ENCODE measurements at regions not wholly inside any gene's neighbourhood (a gene's known extent, or its start where the extent isn't known, plus 50 kb on each side); places are given as distances from the start of the nearest gene placed in this dataset.

DNA sequence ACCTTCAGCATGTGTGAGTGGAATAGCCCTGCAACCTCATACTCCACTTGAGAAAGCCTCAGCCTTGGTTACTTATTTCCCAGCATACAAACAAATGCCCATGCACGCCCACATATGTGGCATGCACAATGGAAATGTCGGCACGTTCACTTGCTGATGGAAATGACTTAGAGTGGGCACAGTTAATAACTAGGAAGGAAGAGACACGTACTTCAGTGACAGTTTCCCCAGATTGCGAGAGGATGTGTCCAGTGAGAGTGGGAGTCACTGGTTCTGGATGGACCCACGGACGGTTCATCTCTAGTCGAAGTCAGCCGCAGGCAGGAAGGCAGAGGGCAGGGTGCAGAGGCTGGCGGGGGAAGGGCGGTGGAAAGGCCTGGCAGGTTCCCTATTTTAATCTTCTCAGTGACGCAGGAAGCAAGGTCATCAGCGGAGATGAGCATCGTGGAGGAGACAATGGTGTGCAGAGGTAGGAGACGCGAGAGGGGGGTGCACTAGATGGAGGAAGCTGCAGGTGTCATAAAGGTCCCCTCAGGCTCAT is 350.7 kb upstream of the MYT1L start:
- H2AFZ ChIP-seq (ENCODE audit: low read depth): no peak overlapping the region
- H3K27me3 ChIP-seq (ENCODE audit: insufficient read depth): no peaks in the 10 kb centered on the region
- ChIA-PET POLR2A (no interaction called here), CTCF (interaction anchor here (1.2 to 2.7 kb wide), 2 partner anchors 10 to 17 kb away, joined by 3 to 7 read pairs; no protein-coding TSS in a partner anchor)
- H3K9me3 ChIP-seq: no peaks in the 10 kb centered on the region
- TF ChIP-seq RXRA (IDR thresholded peaks at IDR 0.05; ENCODE audit: borderline replicate concordance, low read depth) (no peak), SIN3A (IDR thresholded peaks at IDR 0.05; ENCODE audit: borderline replicate concordance, low read depth, low read length) (no peak), RFX5 (IDR thresholded peaks at IDR 0.05; ENCODE audit: low read length) (no peak), GATA2 (CRISPR knock-in tag; IDR thresholded peaks at IDR 0.05) (no peak)
- no peak overlapping the region for H3K4me2 ChIP-seq
- H3F3A ChIP-seq (replicated peaks; ENCODE audit: insufficient read depth): no peaks in the 10 kb centered on the region
- H3K4me3 ChIP-seq (ENCODE audit: low read depth in 2 of 2, low read length in 1 of 2): no peak overlapping the region
- H4K20me1 ChIP-seq (ENCODE audit: insufficient read depth): no peaks in the 10 kb centered on the region
- H3K79me2 ChIP-seq (ENCODE audit: insufficient read depth): no peaks in the 10 kb centered on the region
- no peak overlapping the region for H3K27ac ChIP-seq (ENCODE audit: low read depth in 2 of 2, low read length in 1 of 2)
- no peaks in the 10 kb centered on the region for H3K36me3 ChIP-seq (replicated peaks in 1 of 2; ENCODE audit: control insufficient read depth in 1 of 2, insufficient read depth in 2 of 2, low read length in 1 of 2)
- 54% methylated on average over 16 of the region's 16 CpGs for WGBS (ENCODE audit: low lambda C conversion rate)
- H3K9ac ChIP-seq: no peak overlapping the region
- no peaks in the 10 kb centered on the region for H3K4me1 ChIP-seq (ENCODE audit: control insufficient read depth in 1 of 2, insufficient read depth in 2 of 2, low read depth in 1 of 2, low read length in 1 of 2)
- DNase-seq: no peak
- no peaks in the 10 kb centered on the region for H3K9me2 ChIP-seq

DNA sequence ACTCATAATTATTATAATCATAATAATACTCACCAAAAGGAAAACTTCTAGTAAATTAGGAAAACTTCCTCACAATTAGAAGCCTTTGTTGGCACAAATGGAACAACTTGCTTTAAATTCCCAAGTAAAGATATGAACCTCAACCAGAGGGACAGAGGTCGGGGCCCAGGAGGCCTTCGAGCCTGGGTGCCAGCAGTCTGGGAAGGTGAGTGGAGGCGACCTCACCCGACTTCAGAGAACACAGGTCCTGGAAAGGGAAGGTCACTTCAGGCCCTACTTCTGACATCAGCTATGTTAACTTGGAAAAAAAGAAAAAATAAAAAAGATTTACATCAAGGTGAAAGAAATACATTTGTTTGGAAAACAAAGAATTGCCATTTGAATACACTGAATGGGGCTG is 350.0 kb upstream of the MYT1L start:
- CTCF ChIA-PET: interaction anchor here (1.1 to 1.2 kb wide), 2 partner anchors 11 to 14 kb away, joined by 3 read pairs; no protein-coding TSS in a partner anchor

More for the DNA sequence above, 350.0 kb upstream of the MYT1L start:
- no peaks in the 10 kb centered on the region for H3K36me3 ChIP-seq (replicated peaks in 1 of 2; ENCODE audit: control insufficient read depth in 1 of 2, insufficient read depth in 2 of 2, low read length in 1 of 2)
- TF ChIP-seq, protein P1, sequence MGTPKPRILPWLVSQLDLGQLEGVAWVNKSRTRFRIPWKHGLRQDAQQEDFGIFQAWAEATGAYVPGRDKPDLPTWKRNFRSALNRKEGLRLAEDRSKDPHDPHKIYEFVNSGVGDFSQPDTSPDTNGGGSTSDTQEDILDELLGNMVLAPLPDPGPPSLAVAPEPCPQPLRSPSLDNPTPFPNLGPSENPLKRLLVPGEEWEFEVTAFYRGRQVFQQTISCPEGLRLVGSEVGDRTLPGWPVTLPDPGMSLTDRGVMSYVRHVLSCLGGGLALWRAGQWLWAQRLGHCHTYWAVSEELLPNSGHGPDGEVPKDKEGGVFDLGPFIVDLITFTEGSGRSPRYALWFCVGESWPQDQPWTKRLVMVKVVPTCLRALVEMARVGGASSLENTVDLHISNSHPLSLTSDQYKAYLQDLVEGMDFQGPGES (IDR thresholded peaks at IDR 0.05; ENCODE audit: low read depth, low read length): no peak
- no peak for TF ChIP-seq TCF12 (IDR thresholded peaks at IDR 0.05)
- TF ChIP-seq, protein P2, sequence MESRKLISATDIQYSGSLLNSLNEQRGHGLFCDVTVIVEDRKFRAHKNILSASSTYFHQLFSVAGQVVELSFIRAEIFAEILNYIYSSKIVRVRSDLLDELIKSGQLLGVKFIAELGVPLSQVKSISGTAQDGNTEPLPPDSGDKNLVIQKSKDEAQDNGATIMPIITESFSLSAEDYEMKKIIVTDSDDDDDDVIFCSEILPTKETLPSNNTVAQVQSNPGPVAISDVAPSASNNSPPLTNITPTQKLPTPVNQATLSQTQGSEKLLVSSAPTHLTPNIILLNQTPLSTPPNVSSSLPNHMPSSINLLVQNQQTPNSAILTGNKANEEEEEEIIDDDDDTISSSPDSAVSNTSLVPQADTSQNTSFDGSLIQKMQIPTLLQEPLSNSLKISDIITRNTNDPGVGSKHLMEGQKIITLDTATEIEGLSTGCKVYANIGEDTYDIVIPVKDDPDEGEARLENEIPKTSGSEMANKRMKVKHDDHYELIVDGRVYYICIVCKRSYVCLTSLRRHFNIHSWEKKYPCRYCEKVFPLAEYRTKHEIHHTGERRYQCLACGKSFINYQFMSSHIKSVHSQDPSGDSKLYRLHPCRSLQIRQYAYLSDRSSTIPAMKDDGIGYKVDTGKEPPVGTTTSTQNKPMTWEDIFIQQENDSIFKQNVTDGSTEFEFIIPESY (IDR thresholded peaks at IDR 0.05; ENCODE audit: borderline replicate concordance, low read depth): no peak
- TF ChIP-seq RAD21 (IDR thresholded peaks at IDR 0.05; ENCODE audit: low read length): no peak
- no peak for TF ChIP-seq GABPA (IDR thresholded peaks at IDR 0.05; ENCODE audit: low read depth)
- TF ChIP-seq MXI1 (IDR thresholded peaks at IDR 0.05; ENCODE audit: low read depth, low read length): no peak
- no peak for TF ChIP-seq TEAD4 (IDR thresholded peaks at IDR 0.05; ENCODE audit: borderline replicate concordance, insufficient read depth)
- TF ChIP-seq, protein P3, sequence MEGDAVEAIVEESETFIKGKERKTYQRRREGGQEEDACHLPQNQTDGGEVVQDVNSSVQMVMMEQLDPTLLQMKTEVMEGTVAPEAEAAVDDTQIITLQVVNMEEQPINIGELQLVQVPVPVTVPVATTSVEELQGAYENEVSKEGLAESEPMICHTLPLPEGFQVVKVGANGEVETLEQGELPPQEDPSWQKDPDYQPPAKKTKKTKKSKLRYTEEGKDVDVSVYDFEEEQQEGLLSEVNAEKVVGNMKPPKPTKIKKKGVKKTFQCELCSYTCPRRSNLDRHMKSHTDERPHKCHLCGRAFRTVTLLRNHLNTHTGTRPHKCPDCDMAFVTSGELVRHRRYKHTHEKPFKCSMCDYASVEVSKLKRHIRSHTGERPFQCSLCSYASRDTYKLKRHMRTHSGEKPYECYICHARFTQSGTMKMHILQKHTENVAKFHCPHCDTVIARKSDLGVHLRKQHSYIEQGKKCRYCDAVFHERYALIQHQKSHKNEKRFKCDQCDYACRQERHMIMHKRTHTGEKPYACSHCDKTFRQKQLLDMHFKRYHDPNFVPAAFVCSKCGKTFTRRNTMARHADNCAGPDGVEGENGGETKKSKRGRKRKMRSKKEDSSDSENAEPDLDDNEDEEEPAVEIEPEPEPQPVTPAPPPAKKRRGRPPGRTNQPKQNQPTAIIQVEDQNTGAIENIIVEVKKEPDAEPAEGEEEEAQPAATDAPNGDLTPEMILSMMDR (IDR thresholded peaks at IDR 0.05): no peak
- TF ChIP-seq EZH2phosphoT487 (IDR thresholded peaks at IDR 0.05; ENCODE audit: borderline replicate concordance, low read depth): no peak
- no peak for TF ChIP-seq NFIC (IDR thresholded peaks at IDR 0.05; ENCODE audit: borderline replicate concordance)
- no peak for TF ChIP-seq SMC3 (IDR thresholded peaks at IDR 0.05; ENCODE audit: low read depth, low read length)
- TF ChIP-seq TAF1 (IDR thresholded peaks at IDR 0.05; ENCODE audit: borderline replicate concordance, low read depth, low read length): no peak
- TF ChIP-seq YY1 (IDR thresholded peaks at IDR 0.05; ENCODE audit: low read depth): no peak
- no peak for TF ChIP-seq ELF1 (IDR thresholded peaks at IDR 0.05)
- TF ChIP-seq, protein P4, sequence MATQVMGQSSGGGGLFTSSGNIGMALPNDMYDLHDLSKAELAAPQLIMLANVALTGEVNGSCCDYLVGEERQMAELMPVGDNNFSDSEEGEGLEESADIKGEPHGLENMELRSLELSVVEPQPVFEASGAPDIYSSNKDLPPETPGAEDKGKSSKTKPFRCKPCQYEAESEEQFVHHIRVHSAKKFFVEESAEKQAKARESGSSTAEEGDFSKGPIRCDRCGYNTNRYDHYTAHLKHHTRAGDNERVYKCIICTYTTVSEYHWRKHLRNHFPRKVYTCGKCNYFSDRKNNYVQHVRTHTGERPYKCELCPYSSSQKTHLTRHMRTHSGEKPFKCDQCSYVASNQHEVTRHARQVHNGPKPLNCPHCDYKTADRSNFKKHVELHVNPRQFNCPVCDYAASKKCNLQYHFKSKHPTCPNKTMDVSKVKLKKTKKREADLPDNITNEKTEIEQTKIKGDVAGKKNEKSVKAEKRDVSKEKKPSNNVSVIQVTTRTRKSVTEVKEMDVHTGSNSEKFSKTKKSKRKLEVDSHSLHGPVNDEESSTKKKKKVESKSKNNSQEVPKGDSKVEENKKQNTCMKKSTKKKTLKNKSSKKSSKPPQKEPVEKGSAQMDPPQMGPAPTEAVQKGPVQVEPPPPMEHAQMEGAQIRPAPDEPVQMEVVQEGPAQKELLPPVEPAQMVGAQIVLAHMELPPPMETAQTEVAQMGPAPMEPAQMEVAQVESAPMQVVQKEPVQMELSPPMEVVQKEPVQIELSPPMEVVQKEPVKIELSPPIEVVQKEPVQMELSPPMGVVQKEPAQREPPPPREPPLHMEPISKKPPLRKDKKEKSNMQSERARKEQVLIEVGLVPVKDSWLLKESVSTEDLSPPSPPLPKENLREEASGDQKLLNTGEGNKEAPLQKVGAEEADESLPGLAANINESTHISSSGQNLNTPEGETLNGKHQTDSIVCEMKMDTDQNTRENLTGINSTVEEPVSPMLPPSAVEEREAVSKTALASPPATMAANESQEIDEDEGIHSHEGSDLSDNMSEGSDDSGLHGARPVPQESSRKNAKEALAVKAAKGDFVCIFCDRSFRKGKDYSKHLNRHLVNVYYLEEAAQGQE (IDR thresholded peaks at IDR 0.05; ENCODE audit: low read depth, low read length): no peak
- TF ChIP-seq EP300 (IDR thresholded peaks at IDR 0.05; ENCODE audit: borderline replicate concordance in 1 of 2, low read depth in 1 of 2, low read length in 1 of 2): no peak
- H3K4me2 ChIP-seq: no peak overlapping the region
- no peak overlapping the region for H3K9ac ChIP-seq
- H3K9me3 ChIP-seq: no peaks in the 10 kb centered on the region
- no peak overlapping the region for H2AFZ ChIP-seq (ENCODE audit: low read depth)
- no peaks in the 10 kb centered on the region for H4K20me1 ChIP-seq (ENCODE audit: insufficient read depth)
- H3K4me3 ChIP-seq (ENCODE audit: low read depth in 2 of 2, low read length in 1 of 2): no peak overlapping the region
- 24% methylated on average over 4 of the region's 4 CpGs for WGBS (ENCODE audit: low lambda C conversion rate)
- no peaks in the 10 kb centered on the region for H3K27me3 ChIP-seq (ENCODE audit: insufficient read depth)
- DNase-seq: no peak
- H3F3A ChIP-seq (replicated peaks; ENCODE audit: insufficient read depth): no peaks in the 10 kb centered on the region
- POLR2A ChIA-PET: no interaction called here
- H3K27ac ChIP-seq (ENCODE audit: low read depth in 2 of 2, low read length in 1 of 2): no peak overlapping the region
- no peaks in the 10 kb centered on the region for H3K79me2 ChIP-seq (ENCODE audit: insufficient read depth)
- H3K9me2 ChIP-seq: no peaks in the 10 kb centered on the region
- no peaks in the 10 kb centered on the region for H3K4me1 ChIP-seq (ENCODE audit: control insufficient read depth in 1 of 2, insufficient read depth in 2 of 2, low read depth in 1 of 2, low read length in 1 of 2)
